Neural crest cell (in vitro differentiated cells): ENCODE measurements at regions not wholly inside any gene's neighbourhood (a gene's known extent, or its start where the extent isn't known, plus 50 kb on each side); places are given as distances from the start of the nearest gene placed in this dataset.

Experiments
- DNase-seq: peaks from one replicate; pipeline ENCODE4 v3.0.0; 2021; ENCODE audit warnings: low read depth, mixed read lengths, low spot score
- H3K27ac Mint-ChIP-seq: one replicate; pipeline ENCODE4 v1.8.0; 2021; ENCODE audit warnings: mild to moderate bottlenecking, mixed read lengths; ENCODE audit not compliant: unreplicated experiment
- H3K27me3 Mint-ChIP-seq: 2 replicates; pipeline ENCODE4 v1.8.0; 2021; ENCODE audit warnings: low read depth, mild to moderate bottlenecking, mixed read lengths
- H3K36me3 Mint-ChIP-seq: 2 replicates; pipeline ENCODE4 v1.8.0; 2021; ENCODE audit warnings: low read depth, mild to moderate bottlenecking, mixed read lengths
- H3K4me1 Mint-ChIP-seq: 2 replicates; pipeline ENCODE4 v1.8.0; 2021; ENCODE audit warnings: mixed read lengths
- H3K4me3 Mint-ChIP-seq: one replicate; pipeline ENCODE4 v1.8.0; 2021; ENCODE audit warnings: mild to moderate bottlenecking, mixed read lengths
- H3K9me3 Mint-ChIP-seq: 2 replicates; pipeline ENCODE4 v1.8.0; 2021; ENCODE audit warnings: mixed read lengths
- TF ChIP-seq, protein P1 (sequence below): fragments of 200-600 bp; sonication (generic); conservative IDR thresholded peaks from 2 replicates; pipeline ENCODE4 v1.5.0; 2021; ENCODE audit warnings: antibody characterized with exemption, mild to moderate bottlenecking

- Mint-ChIP-seq H3K4me1 (peaks cover 69% of the 10 kb centered on the region), H3K27me3 (no peaks in the 10 kb centered on the region), H3K4me3 (no peak overlapping the region), H3K36me3 (no peaks in the 10 kb centered on the region), H3K9me3 (no peaks in the 10 kb centered on the region), H3K27ac (no peak overlapping the region)
- DNase-seq: no peak
- TF ChIP-seq, protein P1, sequence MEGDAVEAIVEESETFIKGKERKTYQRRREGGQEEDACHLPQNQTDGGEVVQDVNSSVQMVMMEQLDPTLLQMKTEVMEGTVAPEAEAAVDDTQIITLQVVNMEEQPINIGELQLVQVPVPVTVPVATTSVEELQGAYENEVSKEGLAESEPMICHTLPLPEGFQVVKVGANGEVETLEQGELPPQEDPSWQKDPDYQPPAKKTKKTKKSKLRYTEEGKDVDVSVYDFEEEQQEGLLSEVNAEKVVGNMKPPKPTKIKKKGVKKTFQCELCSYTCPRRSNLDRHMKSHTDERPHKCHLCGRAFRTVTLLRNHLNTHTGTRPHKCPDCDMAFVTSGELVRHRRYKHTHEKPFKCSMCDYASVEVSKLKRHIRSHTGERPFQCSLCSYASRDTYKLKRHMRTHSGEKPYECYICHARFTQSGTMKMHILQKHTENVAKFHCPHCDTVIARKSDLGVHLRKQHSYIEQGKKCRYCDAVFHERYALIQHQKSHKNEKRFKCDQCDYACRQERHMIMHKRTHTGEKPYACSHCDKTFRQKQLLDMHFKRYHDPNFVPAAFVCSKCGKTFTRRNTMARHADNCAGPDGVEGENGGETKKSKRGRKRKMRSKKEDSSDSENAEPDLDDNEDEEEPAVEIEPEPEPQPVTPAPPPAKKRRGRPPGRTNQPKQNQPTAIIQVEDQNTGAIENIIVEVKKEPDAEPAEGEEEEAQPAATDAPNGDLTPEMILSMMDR: no peak
Measured at GRCh38 chr2:120857931-120858330, 122.3 kb downstream of the GLI2 start.

GRCh38 chr2:120858361-120859106, 122.9 kb downstream of the GLI2 start:
- peaks cover 67% of the 10 kb centered on the region for H3K4me1 Mint-ChIP-seq
- H3K27me3 Mint-ChIP-seq: no peaks in the 10 kb centered on the region
- H3K27ac Mint-ChIP-seq: peak overlapping the region; percentile 77
- DNase-seq: no peak
- H3K9me3 Mint-ChIP-seq: no peaks in the 10 kb centered on the region
- H3K4me3 Mint-ChIP-seq: no peak overlapping the region
- no peaks in the 10 kb centered on the region for H3K36me3 Mint-ChIP-seq
- TF ChIP-seq, protein P1: no peak

- no peak for DNase-seq
- Mint-ChIP-seq H3K27me3 (no peaks in the 10 kb centered on the region), H3K36me3 (no peaks in the 10 kb centered on the region), H3K27ac (no peak overlapping the region), H3K4me3 (peak overlapping the region; percentile 55), H3K4me1 (peaks cover 67% of the 10 kb centered on the region), H3K9me3 (no peaks in the 10 kb centered on the region)
- TF ChIP-seq, protein P1: no peak
Measured at GRCh38 chr2:120859128-120859527, 123.5 kb downstream of the GLI2 start.

DNA sequence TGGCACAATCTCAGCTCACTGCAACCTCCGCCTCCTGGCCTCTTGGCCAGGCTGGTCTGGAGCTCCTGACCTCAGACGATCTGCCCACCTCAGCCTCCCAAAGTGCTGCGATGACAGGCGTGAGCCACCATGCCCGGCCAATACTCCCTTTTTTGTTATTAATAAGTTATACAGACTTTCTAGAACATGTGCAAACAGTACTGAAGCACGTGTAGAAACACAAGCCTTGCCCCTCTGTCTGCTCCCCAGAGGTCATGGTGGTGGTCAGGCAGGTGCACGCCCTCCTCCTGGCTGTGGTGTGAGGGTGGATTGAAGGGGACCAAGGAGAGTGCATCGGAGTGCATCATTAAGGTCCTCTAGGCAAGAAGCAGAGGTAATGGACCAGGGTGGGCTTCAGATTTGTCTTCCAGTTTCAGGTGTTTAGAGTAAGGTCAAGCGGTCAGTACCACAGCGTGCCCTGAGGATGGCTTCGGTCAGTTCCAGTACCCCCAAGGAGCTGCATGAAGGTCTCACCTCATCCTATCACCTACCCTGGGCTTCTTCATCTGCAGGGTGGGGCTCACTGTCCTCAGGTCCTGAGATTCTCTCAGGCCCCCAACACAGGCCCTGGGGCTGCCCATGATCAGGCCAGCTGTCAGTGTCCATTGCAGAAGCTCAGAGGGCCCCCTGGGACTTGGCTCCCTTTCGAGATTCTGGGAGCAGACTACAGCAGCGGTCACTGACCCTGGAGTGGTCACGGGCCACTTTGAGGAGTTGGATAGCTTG, 124.3 kb downstream of the GLI2 start:
- Mint-ChIP-seq H3K9me3 (no peaks in the 10 kb centered on the region), H3K4me3 (no peak overlapping the region), H3K27ac (no peak overlapping the region), H3K27me3 (no peaks in the 10 kb centered on the region), H3K4me1 (peaks cover 64% of the 10 kb centered on the region), H3K36me3 (no peaks in the 10 kb centered on the region)
- TF ChIP-seq, protein P1: no peak
- DNase-seq: no peak

- DNase-seq: no peak
- Mint-ChIP-seq H3K4me1 (peaks cover 66% of the 10 kb centered on the region), H3K27me3 (no peaks in the 10 kb centered on the region), H3K4me3 (no peak overlapping the region), H3K9me3 (no peaks in the 10 kb centered on the region), H3K36me3 (no peaks in the 10 kb centered on the region), H3K27ac (no peak overlapping the region)
- TF ChIP-seq, protein P1: no peak
Measured at GRCh38 chr2:120860579-120860922, 124.9 kb downstream of the GLI2 start.
